HG02981 (cell line): ENCODE measurements at regions not wholly inside any gene's neighbourhood (a gene's known extent, or its start where the extent isn't known, plus 50 kb on each side); places are given as distances from the start of the nearest gene placed in this dataset.
"Not testable (repeated sequence)": the region's sequence is repeated elsewhere in the genome, so short reads cannot be mapped to it uniquely, and the experiment has no call there.

Experiments used
- ATAC-seq: cut with Tn5 transposase; IDR thresholded peaks from one replicate; pipeline ENCODE4 v1.9.1; 2021; ENCODE audit warnings: mild to moderate bottlenecking, moderate library complexity; ENCODE audit not compliant: unreplicated experiment

DNA sequence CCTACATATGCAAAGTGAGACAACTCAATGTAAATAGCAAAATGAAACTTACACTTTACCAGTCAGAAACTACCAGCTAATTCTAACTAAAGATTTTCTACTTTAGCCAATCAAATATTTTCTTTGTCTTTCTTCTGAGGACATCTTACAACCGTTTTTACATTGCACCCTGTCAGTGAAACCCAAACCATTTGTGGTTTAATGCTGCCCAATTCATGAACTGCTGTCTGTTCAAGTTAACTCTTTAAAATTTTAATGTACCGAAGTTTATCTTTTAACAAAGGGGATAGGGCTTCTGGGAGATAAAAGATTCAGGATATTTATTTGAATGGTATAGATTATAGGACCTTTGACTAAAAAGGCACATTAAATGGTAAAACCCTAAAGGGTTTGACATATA is 121.3 kb upstream of the HDDC2 start:
- ATAC-seq = no peak

DNA sequence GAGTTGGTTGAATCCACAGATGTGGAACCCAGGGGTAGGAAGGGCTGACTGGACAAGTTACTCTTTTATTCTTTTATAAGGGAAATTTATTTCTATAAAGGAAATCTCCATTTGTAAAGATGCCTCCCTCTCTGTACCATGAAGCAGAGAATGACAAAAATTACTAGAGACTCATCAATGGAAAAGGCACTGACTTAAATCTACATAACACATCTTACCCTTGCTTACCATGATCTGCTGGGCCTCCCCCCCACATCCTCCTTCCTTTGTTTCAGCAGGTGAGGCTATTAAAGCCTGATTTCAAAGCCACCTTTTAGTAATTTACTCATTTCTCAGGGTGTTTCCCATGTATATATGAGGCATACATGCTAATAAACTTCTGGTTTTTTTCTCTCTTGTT is 130.2 kb upstream of the HDDC2 start:
- no peak for ATAC-seq

DNA sequence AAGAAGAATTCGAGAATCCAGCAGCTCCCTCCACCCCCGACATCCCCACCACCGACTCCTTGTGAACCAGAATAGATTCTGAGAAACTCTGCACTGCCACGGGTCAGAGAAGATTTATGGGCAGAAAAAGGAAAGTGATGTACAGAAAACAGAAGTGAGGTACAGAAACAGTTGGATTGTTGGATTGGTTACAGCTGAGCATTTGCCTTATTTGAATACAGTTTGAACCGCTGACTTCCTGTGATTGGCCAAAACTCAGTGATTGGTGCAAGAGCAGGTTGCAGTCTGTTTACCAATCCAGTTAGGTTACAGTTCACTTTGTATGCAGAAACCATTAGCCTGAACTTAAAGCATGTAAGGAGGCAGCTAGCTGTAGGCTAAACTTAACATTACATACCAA is 131.2 kb upstream of the HDDC2 start:
- ATAC-seq = no peak

DNA sequence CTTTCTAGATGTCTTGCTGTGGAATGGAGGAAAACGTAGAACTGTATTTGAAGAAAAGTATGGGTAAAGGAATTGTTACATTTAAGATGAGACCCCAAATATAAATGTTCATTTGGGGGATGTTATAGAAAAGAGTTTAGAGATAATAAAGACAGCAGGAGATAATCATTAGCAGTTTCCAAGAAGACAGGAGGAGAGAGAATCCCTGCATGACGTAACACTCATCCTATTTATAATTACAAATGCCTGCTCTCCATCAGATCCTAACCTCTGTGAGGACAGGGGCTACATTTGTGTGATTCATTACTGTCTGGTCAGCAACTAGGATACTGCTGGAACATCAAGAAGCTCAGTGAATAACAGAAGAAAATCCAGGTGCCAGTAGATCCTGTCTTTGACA is 133.0 kb upstream of the HDDC2 start:
- ATAC-seq = no peak

DNA sequence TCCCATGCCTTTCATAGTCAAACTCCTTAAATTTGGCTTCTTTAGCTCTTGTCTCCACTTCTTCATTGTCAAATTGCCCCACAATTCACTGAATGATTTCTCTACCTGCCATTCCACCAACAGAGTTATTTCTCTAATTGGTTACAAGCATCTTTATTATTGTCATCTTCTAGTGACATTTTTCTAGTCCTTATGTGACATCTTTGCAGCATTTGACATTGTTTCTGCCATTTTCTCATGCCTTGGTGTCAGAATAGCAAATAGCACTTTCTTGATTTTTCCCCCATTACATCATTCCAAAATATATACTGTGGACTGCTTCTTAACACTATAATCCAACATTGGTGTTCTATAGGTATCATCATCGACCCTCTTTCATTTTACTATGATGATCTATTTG is 137.7 kb upstream of the HDDC2 start:
- no peak for ATAC-seq

DNA sequence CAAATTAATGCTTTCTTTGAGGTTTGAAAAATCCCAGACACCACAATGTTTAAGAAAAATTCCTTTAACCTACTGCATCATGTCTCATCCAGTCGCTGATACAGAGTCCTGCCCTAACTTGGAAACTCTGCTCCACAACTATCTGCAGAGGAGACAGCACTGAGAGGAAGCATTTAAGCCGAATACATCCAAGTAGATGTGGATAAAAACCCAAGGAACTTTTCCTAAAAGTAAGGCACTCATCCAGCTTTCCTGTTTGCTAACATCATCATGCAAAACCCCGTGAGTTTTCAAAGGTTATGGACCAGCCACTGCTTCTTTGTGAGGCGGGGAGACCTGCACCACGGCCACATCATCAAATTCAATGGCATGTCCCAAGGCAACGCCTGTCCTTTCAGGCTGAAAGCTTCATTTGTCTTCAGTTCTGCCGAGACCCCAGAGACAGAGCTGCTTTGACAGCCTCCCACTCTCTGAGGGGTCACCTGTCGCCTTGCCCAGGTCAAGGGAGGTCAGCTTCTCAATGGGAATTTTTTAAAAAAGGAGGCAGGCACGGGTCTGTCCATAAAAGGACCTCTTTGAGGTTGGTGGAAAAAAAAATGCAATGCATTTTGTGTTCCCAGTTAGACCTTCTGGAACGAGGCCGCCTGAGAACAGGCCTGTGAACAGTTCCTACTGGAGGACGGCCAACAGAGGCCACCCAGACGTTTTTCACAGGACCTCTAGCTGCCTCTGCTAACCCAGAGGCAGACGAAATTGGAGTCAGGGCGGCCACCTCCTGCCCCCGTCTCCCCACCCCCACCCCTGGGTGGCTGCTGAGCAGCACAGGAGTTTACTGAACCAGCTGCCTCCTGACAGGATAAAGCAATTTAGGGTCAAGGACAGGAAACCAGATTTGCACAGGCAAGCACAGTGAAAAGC is 142.5 kb upstream of the HDDC2 start:
- no peak for ATAC-seq

DNA sequence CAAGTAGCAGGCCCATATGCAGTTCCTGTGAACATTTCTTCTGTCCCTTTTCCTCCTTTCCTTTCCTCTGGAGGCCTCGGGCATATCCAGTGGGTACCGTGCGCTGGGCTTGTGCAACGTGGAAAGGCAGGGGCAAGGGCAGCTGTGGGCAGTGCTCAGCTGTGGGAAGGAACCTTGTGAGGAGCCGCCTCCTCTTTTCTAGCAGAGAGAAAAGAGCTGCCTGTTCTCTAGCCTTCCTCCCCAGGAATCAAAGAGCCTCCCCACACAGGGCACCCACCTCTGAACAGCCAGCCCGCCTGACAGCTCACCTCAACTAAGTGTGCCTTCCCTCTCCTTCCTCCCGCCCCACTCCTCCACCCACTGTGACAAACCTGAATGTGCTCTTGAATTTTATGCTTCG is 143.3 kb upstream of the HDDC2 start:
- ATAC-seq = no peak

DNA sequence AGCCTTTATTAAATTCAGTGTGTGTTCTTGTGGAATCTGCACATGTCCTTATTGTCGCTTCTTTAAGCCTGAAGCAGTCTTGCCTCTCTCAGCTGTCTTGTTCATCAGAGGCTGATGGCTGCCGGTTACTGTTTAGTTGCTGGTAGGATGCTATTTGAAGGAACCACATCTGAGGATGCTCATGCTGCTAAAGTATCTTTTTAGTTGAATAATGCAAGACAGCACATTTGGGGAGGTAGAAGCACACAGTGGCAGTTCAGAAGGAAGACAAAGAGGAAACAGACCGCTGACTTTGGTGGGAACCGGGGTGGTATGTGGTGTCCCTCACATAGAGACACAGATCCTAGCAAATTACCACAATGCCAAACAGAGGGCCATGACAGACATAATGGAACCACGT is 144.2 kb upstream of the HDDC2 start:
- ATAC-seq = no peak

DNA sequence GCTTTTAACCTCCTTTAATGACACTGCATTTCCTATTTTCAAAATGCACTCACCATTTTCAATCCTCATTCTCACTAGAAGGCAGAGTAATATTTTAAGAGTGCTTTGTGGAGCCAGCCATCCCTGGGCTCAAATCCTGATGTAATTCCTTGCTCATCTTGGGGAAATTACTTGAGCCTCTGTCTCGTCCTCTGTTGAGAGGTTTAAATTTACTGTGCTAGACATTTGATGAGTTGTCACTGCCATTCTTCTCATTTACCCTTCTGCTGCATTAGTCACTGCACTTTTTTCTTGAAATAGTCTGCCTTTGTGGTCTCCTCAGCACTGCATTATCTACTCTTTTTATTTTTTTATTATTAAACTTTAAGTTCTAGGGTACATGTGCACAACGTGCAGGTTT is 150.0 kb upstream of the HDDC2 start:
- no peak for ATAC-seq

DNA sequence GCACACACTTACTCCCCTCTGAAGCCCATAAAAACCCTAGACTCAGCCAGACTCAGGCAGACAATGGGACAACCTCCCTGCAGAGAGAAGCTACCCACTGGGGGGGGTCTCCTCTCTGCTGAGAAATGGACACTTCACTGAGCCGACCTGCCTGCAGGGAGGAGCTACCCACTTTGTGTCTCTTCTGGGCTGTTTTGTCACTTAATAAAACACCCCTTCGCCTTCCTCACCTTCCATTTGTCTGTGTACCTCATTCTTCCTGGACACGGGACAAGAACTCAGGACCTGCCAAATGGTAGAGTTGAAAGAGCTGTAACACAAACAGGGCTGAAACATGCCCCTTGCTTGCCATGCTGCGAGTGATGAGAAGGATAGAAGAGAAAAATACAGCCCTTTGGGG is 151.7 kb upstream of the HDDC2 start:
- ATAC-seq = no peak

DNA sequence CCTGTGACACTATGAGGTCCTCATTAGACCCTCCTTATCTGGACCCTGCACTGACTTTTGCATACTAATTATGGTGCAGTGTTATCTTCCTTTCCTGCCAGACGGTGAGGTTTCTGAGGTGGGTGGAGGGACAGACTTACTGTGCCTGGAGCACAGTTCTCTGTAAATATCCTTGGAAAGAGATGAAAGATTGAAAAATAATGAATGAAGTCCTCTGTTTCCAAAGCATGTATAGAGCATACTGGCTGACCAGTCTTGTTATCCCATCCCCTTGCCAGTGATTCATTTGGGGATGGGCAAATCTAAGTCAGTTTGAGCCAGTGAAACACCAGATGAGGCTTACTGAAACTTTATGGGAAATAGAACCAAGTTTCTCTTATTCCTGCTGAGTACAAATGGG is 152.6 kb upstream of the HDDC2 start:
- ATAC-seq = no peak

DNA sequence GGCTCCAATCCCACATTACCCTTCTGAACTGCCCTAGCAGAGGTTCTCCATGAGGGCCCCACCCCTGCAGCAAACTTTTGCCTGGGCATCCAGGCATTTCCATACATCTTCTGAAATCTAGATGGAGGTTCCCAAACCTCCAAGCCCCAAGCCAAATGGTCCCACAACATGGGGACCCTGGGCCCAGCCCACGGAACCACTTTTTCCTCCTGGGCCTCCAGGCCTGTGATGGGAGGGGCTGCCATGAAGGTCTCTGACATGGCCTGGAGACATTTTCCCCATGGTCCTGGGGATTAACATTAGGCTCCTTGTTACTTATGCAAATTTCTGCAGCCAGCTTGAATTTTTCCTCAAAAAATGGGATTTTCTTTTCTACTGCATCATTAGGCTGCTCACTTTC is 156.7 kb upstream of the HDDC2 start:
- not testable (repeated sequence) for ATAC-seq

DNA sequence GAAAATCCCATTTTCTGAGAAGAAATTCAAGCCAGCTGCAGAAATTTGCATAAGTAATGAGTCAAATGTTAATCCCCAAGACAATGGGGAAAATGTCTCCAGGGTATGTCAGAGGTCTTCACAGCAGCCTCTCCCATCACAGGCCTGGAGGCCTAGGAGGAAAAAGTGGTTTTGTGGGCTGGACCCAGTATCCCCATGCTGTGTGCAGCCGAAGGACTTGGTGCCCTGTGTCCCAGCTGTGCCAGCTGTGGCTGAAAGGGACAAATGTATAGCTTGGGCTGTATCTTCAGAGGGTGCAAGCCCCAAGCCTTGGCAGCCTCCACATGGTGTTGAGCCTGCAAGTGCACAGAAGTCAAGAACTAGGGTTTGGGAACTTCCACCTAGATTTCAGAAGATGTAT is 163.6 kb upstream of the HDDC2 start:
- ATAC-seq = not testable (repeated sequence)

DNA sequence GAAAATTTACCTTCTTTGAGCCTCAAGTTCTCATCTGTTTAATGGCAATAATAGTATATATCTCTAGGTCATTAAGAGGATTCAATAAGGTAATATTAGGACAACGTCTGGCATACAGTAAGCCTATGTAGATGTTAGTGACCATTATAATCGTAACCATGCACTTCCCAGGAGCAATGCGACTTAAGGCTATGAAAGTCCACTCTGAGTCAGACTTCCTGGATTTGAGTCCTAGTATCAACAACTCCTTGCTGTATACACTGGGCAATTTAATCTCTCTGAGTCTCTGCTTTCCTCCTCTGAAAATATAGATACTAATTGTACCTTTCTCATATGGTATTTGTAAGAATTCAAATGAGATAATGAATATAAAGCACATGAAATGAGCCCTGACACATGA is 168.1 kb upstream of the HDDC2 start:
- ATAC-seq = no peak

DNA sequence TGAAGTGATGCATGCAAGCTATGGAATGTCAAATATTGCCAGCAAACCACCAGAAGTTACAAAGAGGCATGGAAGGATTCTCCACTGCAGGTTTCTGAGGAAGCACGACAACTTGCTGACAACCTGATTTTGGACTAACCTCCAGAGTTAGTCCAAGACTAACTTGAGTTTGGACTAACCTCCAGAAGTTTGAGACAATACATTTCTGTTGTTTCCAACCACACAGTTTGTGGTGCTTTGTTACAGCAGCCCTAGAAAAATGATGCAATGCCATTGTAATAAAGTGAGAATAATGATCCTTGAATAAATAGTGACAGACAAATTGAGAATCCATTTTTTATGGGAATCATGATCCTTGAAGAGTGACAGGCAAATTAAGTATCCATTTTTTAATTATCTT is 169.9 kb upstream of the HDDC2 start:
- no peak for ATAC-seq

DNA sequence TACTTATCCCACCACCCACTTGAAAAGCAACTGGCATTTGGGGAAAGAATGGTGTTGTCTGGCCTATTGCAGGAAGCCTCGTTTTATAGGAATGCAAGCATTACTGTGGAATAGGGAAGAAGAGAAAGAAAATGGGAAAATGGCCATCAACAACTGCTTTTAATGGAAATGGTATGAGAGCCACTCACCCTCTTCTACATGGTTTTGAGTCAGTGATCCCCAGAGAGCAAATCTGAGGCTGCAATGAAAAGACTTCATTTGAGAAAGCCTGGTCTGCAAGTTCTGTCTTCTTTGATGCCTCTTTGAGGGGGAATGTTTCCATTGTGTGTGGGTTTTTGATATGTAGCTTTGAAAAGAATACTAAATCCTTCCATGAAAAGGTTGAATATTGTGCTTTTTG is 172.3 kb upstream of the HDDC2 start:
- no peak for ATAC-seq

DNA sequence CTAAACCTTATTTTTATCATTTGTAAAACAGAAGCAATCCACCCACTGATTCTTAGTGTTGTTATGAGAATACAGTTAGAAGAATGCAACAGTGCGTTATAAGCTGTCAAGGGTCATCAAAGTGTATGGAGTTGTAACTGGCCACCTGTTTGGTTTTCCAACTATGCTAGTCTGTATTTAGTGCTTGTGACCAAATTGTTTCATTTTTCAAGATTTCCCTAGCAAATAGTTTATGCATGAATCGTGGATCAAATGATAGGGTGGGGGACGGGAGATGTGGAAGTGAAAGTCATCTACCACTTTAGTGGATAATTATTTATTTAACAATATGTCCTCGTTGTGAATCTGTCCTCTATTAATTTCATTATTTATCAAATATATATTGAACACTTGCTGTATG is 175.4 kb upstream of the HDDC2 start:
- ATAC-seq = no peak

DNA sequence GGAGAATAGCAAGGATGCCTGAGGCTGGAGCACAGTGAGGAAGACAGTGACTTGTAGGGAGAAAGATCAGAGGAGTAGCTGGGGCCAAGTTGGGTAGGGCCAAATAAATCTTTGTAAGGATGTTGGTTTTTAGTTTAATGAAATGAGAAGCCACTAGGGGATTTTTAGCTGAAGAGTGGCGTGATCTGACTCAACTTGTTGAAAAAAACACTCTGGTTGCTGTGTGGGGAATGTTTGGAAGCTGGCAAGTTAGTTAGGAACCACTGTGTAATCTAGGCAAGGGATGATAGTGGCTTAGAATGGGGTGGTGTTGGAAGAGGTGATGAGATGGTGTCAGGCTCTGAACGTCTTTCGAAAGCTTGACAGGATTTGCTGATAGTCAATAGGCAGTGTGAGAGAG is 176.1 kb upstream of the HDDC2 start:
- ATAC-seq = no peak

DNA sequence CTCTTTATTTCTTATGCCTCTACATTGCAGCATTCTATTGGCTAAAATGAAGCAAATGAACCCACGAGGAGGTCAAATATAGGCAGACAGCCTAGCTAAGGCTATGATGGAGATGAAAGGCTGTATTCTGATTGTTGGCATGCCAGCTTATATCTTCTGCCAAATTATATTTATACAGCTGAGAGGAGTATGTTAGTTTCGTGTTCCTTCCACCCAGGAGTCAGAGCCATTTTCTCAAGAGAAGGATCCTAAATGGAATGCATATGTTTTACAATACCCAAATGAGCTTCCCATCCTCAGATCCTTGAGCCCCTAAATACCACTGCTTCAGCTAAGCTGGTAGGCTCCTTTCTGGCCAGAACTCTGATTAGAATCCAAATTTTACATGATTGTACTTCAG is 178.4 kb upstream of the HDDC2 start:
- no peak for ATAC-seq

DNA sequence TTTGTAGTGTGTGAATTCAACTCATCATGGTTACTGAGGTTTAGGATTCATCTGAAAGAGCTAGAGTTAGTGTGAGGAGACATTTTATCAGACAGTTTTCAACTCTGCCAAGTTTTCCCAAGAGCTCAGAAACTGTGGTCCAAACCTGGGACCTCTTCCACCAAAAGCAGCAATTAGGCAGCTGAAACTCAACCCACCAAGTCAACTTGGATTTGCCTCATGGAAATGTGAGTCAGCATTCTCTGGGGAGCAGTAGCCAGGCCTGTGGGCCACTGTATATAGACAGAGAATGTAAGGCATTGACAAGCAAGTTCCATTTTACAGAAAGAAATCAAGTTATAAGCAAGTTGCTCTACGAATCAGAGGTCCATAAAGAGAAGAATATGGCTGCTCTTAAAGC is 178.8 kb upstream of the HDDC2 start:
- no peak for ATAC-seq

DNA sequence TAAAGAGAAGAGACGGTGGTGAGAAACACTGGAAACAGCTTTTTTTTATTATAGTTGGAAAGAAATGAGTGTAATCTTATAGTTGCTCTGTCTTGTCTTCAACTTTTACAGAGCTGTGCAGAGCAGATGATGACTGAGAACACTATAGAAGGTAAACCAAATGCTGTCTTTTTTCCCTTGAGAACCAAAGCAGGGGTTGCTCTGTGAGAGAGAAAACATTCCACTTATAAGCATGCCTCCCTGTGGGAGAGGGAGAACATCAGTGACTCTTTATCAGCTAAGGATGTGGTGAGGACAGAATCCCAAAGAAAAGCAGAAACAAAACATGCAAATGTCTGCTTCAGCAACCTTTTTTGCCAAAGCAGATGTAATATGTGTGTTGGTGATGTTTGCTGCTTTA is 179.3 kb upstream of the HDDC2 start:
- ATAC-seq = no peak

DNA sequence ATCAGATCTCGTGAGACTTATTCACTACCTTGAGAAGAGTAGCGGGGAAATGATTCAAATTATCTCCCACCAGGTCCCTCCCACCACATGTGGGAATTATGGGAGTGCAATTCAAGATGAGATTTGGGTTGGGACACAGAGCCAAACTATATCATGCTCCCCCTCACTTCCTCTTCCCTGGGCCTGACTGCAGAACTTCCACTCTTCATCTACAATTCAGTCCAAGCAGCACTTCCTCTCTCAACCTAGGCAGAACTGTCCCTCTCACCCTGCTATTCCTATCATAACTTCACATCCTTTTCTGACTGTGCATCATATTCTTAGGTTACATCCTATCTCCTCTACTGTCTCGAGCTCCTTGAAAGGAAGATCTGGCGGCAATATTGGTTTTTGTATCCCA is 184.0 kb upstream of the HDDC2 start:
- ATAC-seq = no peak

DNA sequence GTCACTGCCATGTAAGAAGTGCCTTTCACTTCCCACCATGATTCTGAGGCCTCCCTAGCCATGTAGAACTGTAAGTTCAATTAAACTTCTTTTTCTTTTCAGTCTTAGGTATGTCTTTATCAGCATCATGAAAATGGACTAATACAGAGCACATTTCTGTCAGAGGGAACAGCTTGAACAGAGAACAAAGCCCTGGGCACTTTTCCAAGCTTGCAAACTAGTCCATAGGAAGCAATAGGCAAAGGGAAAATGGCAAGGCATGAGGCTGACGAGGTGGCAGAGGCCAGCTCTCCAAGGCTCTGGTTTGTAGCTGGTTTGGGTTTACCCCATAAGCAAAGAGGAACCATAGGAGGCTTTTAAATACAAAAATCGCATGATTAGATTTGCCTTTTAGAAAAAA is 185.1 kb upstream of the HDDC2 start:
- no peak for ATAC-seq
